Fibroblast of skin of abdomen (primary cell): ENCODE measurements at regions not wholly inside any gene's neighbourhood (a gene's known extent, or its start where the extent isn't known, plus 50 kb on each side); places are given as distances from the start of the nearest gene placed in this dataset.
"Not testable (repeated sequence)": the region's sequence is repeated elsewhere in the genome, so short reads cannot be mapped to it uniquely, and the experiment has no call there.

Source experiments
- DNase-seq: peaks from one replicate; pipeline ENCODE4 v3.0.0-alpha.2; 2013

DNA sequence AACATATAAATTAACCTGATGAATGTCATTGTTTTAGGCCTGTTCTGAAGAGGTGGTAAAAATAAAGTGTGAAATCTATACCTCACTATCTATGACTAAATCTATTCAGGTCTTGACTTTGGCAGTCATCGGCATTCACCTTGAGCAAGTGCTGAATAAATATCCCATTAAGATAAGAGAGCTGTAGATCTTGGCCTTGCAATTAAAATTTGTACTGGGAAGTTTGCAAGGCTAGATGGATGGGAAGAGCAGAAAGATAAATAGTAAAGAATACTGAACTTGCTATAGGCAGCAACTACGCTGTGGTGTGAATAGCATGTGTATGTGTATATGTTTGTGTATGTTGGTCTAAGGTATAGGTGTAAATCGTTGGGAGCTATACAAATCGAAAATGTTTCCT lies 325.9 kb upstream of the PRICKLE1 start:
- DNase-seq = no peak

GRCh38 chr12:42912367-42912766 lies 322.8 kb upstream of the PRICKLE1 start:
- DNase-seq = peak; percentile 21

DNA sequence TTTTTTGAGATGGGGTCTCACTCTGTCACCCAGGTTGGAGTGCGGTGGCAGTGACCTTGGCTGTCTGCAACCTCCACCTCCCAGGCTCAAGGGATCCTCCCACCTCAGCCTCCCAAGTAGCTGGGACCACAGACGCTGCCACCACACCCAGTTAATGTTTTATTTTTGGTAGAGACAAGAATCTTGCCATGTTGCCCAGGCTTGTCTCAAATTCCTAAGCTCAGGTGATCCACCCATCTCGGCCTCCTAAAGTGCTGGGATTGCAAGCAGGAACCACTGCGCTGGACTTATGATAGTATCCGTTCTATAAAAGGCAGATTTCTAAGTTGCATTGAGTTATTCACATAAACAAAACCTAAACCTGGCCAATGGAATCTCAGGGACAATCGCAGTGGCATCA lies 321.1 kb upstream of the PRICKLE1 start:
- DNase-seq = no peak

GRCh38 chr12:42908712-42909111 lies 319.2 kb upstream of the PRICKLE1 start:
- no peak for DNase-seq

DNA sequence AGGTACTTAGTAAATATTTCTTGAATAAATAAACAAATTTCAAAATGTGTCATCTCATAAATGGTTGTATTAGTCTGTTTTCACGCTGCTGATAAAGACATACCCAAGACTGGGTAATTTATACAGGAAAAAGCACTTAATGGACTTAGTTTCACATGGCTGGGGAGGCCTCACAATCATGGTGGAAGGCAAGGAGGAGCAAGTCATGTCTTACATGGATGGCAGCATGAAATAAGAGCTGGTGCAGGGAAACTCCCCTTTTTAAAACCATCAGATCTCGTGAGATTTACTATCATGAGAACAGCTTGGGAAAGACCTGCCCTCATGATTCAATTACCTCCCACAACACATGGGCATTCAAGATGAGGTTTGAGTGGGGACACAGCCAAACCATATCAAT lies 317.3 kb upstream of the PRICKLE1 start:
- DNase-seq = not testable (repeated sequence)

GRCh38 chr12:42905419-42905705 lies 315.8 kb upstream of the PRICKLE1 start:
- no peak for DNase-seq

DNA sequence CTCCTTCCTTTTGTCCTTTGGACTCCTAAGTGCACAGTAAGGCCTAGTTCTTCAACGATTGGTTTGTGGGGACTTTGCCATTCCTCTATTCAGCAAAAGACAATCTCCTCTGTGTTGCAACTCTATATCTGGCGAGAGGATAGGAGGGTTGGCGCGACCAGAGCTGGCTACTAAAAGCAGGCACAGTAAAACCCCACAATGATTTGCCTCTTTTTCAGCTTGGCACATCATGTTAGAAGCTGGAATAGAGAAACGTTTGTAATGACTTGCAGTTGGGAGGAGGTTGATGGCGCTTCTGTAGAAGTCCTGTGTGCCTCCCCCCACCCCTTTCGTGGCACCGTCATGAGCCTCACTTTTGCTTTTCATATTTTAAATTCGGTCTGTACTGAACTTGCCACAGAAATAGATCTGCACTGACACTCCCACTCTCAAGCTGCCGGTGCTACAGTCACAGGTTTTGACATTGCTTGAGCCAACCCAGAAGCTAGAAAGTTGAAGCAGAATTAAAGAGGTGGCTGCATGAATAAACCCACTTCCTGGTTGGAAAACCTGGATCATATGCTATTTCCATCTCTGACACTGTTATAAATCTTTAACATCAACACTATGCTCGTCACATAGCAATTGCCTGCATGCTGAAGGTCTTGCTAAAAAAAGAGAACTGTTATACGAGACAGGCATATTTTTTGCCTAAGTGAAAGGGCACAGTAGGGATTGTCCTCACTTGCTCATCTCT lies 315.3 kb upstream of the PRICKLE1 start:
- DNase-seq = no peak

- DNase-seq = no peak
These were observed 314.2 kb upstream of the PRICKLE1 start for GRCh38 chr12:42903736-42904135.

DNA sequence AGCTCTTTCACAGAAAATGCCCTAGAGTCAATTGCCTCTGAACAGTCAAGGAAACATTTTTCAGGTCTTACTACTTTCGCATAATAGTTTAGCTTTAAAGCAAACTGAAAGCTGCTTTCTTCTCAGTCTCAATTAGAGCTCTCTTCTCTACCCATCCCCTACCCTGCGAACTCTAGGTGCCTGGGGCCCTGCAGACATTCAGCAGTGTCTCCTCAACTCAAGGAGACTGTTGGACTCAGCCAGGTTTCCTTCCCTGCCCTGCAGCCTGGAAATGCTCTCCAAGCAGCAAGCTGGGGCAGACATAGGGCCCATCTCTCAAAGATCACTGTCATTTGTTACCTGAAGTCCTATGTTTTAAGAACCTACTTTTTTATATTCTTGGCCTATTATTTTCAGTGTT lies 312.5 kb upstream of the PRICKLE1 start:
- DNase-seq = no peak

- DNase-seq = no peak
These were observed 304.3 kb upstream of the PRICKLE1 start for GRCh38 chr12:42893803-42894202.

DNA sequence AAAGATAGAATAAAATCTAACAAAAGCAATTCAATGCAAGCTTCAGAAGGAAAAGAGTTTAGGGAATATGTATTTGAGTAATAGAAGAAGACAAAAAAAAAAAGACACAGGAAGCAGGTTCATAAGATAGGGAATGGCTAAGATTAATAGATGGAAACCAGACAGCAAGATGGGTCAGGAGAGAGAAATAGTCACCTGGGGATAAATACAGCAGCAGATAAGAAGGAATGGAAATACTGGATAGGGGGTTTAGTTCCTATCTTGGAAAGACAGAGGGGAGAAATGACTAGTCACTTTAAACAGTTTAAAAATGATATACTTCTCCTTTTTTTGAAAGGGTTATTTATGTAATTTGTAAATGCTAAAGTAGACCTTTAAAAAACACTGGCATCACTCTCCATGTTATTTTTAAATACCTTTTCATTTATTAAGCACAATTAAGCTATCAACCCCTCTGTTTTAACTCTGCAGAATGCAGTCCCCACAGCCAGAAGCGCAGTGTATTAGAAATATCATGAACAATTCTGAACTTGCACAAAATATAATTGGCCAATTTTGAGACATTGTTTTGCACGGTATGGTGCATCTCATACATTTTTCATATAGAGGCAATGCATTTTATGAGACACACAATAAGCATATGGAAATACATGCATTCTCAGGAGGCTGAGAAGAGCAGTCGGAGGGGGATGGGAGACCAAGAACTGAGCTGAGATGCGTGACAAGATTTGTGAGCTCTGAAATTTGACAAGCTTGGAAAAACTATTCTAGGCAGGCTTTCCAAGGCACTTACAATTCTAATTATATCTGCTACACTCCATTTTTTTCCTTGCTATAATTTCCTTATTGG lies 303.4 kb upstream of the PRICKLE1 start:
- no peak for DNase-seq

- no peak for DNase-seq
These were observed 298.1 kb upstream of the PRICKLE1 start for GRCh38 chr12:42887657-42888056.

DNA sequence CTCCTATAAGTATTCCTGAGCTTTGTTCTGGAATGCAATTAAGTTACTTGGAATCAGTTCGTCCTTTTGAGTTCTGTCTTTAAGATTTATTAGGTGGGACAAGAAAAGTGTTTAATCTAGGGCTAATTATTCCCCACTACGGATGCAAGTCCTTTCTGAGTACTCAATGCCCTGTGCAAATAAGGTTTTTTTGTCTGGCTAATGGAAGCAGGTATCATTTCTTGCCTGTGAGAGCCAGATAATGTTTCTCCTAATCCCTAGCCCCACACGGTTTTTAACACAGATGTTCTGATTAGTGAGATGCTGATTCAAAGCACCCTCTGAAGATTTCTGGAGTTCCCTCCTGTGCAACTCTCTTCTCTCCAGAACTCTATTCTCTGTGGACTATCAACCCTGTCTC lies 296.6 kb upstream of the PRICKLE1 start:
- no peak for DNase-seq

DNA sequence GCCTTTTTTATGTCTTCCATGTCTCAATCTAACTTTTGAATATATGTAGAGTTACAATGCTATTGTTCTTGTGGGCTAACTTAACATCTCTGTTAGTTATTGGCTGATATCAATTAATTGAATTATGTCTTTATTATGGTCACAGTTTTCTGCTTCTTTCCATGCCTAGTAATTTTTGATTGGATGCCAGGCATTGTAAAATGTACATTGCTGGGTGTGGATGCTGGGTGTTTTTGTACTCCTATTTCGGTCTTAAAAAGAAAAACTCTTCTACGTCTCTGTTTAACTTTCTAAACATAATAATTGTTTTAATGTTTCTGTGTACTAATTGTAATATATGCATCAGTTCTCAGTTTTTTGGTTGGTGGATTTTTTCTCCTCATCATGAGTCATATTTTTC lies 296.1 kb upstream of the PRICKLE1 start:
- DNase-seq = no peak

GRCh38 chr12:42884116-42884515 lies 294.6 kb upstream of the PRICKLE1 start:
- no peak for DNase-seq

DNA sequence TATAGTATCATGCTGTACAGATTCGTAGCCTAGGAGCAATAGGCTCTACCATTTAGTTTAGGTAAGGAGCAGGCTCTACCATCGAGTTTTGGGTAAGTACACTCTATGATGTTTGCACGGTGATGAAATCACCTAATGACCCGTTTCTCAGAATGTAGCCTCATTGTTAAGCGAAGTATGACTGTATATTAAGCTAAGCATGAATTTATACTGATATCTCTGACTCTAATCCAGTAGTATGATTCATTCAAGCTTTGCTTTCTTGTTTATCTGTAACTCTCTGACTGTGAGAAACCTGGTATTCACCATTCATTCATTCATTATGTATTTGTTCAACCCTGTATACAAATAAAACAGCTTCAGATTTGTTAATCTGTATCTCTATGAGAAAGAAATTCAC lies 283.9 kb upstream of the PRICKLE1 start:
- no peak for DNase-seq

GRCh38 chr12:42871816-42872215 lies 282.3 kb upstream of the PRICKLE1 start:
- peak; percentile 29 for DNase-seq

DNA sequence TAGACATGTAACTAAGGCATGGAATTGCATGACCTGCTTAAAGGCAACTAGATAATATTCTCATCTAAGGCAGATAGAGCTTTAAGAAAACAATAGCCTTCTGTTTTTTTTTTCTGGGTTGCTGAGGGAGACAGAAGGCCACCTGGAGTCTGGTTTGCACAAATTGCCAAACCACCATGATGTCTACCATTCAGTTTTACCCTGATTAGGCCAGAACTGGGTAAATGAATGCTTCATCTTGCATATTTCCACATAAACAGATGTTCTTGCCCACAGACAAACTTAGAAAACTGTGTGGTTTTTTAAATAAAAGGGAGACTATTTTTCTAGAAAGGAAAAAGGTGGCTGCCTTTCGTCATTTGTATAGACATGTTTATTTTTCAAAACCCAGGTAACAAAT lies 278.7 kb upstream of the PRICKLE1 start:
- peak; percentile 27 for DNase-seq

GRCh38 chr12:42865282-42865681 lies 275.7 kb upstream of the PRICKLE1 start:
- DNase-seq = no peak

- peak; percentile 45 for DNase-seq
These were observed 272.5 kb upstream of the PRICKLE1 start for GRCh38 chr12:42862055-42862454.

DNA sequence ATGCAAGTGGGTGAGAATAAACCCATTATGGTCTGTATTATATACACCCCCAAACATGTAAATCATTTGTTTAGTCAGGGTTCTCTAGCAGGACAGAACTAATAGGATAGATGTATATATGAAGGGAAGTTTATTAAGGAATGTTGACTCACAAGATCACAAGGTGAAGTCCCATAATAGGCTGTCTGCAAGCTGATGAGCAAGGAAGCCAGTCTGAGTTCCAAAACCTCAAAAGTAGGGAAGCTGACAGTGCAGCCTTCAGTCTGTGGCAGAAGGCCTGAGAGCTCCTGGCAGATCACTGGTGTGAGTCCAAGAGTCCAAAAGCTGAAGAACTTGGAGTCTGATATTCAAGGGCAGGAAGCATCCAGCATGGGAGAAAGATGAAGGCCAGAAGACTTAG lies 270.8 kb upstream of the PRICKLE1 start:
- DNase-seq = peak; percentile 58

DNA sequence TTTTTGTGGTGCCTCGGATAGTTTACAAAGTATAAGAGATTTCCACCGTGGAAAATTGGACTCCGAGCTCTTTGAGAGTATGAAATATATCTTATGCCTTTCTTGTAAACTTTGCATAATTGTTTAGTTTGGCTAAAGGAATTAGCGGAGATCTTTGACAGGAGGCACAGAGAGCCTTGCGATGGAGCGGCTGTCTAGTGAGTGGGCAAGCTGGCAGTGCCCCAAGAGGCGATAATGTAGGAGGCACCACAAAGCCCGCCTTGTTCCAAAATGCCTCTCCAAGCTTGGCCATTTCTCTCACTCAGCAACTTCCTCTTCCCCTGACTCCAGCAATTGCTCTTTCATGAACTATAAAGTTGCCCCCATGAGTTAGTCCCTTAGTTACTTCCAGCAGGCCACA lies 270.1 kb upstream of the PRICKLE1 start:
- no peak for DNase-seq

- DNase-seq = peak; percentile 72
These were observed 267.6 kb upstream of the PRICKLE1 start for GRCh38 chr12:42857106-42857505.

- DNase-seq = no peak
These were observed 265.9 kb upstream of the PRICKLE1 start for GRCh38 chr12:42855362-42855950.
